A673 (cell line): ENCODE measurements at regions not wholly inside any gene's neighbourhood (a gene's known extent, or its start where the extent isn't known, plus 50 kb on each side); places are given as distances from the start of the nearest gene placed in this dataset.
"Not testable (repeated sequence)": the region's sequence is repeated elsewhere in the genome, so short reads cannot be mapped to it uniquely, and the experiment has no call there.

Experiments used
- CTCF ChIP-seq: fragments of 300-800, 200-600 bp; sonication (generic); conservative IDR thresholded peaks from 2 replicates; pipeline ENCODE4 v1.5.1; 2017; ENCODE audit warnings: low read depth, mild to moderate bottlenecking, antibody characterized with exemption, low read length, moderate library complexity, mixed read lengths
- EZH2 ChIP-seq: fragments of 200-600 bp; sonication (generic); IDR thresholded peaks from 2 replicates; pipeline ENCODE4 v1.6.1; 2017; ENCODE audit warnings: borderline replicate concordance, low read depth, mild to moderate bottlenecking, mixed read lengths, antibody characterized with exemption, low read length; ENCODE audit not compliant: poor library complexity, severe bottlenecking

GRCh38 chr11:3476084-3476936 lies 97.4 kb upstream of the ZNF195 start:
- not testable (repeated sequence) for TF ChIP-seq CTCF, EZH2
